Endodermal cell (in vitro differentiated cells): ENCODE measurements at regions not wholly inside any gene's neighbourhood (a gene's known extent, or its start where the extent isn't known, plus 50 kb on each side); places are given as distances from the start of the nearest gene placed in this dataset.

Source experiments
- DNase-seq: peaks from one replicate; pipeline ENCODE4 v3.0.0-alpha.2; 2017
- H3K27ac ChIP-seq: 2 replicates; pipeline ENCODE4 v1.5.1; 2013; ENCODE audit warnings: mild to moderate bottlenecking, low read depth, low read length, moderate library complexity
- H3K27me3 ChIP-seq: 2 replicates; pipeline ENCODE4 v1.6.1; 2013; ENCODE audit warnings: mild to moderate bottlenecking, low read length, moderate library complexity; ENCODE audit not compliant: insufficient read depth, control insufficient read depth, poor library complexity, severe bottlenecking
- H3K36me3 ChIP-seq: 2 replicates; pipeline ENCODE4 v1.7.0; 2013; ENCODE audit warnings: mild to moderate bottlenecking, low read length, moderate library complexity; ENCODE audit not compliant: control insufficient read depth, insufficient read depth
- H3K4me1 ChIP-seq: one replicate; pipeline ENCODE4 v1.7.0; 2013; ENCODE audit warnings: low read length; ENCODE audit not compliant: control insufficient read depth, insufficient read depth
- H3K4me3 ChIP-seq: 2 replicates; pipeline ENCODE4 v1.5.1; 2013; ENCODE audit warnings: mild to moderate bottlenecking, low read length, moderate library complexity
- H3K9ac ChIP-seq: 2 replicates; pipeline ENCODE4 v1.6.1; 2013; ENCODE audit warnings: mild to moderate bottlenecking, low read length, moderate library complexity; ENCODE audit not compliant: poor library complexity, severe bottlenecking; ENCODE audit errors: extremely low read depth
- H3K9me3 ChIP-seq: 2 replicates; pipeline ENCODE4 v1.6.1; 2013; ENCODE audit warnings: mild to moderate bottlenecking, low read length, moderate library complexity; ENCODE audit not compliant: control insufficient read depth
- H3K27ac Mint-ChIP-seq: 2 replicates; pipeline ENCODE4 v1.8.0; 2020; ENCODE audit warnings: mixed read lengths
- H3K27me3 Mint-ChIP-seq: 2 replicates; pipeline ENCODE4 v1.8.0; 2021; ENCODE audit warnings: mild to moderate bottlenecking, mixed read lengths; ENCODE audit not compliant: insufficient read depth
- H3K36me3 Mint-ChIP-seq: 2 replicates; pipeline ENCODE4 v1.8.0; 2020; ENCODE audit warnings: low read depth, mixed read lengths
- H3K4me1 Mint-ChIP-seq: 2 replicates; pipeline ENCODE4 v1.8.0; 2020; ENCODE audit warnings: mixed read lengths
- H3K4me3 Mint-ChIP-seq: 2 replicates; pipeline ENCODE4 v1.8.0; 2020; ENCODE audit warnings: mild to moderate bottlenecking, moderate library complexity, mixed read lengths
- H3K9me3 Mint-ChIP-seq: 2 replicates; pipeline ENCODE4 v1.8.0; 2020; ENCODE audit warnings: mild to moderate bottlenecking, mixed read lengths
- CTCF ChIP-seq: fragments of 200-600 bp; sonication (generic); conservative IDR thresholded peaks from 2 replicates; pipeline ENCODE4 v1.5.0; 2021; ENCODE audit warnings: antibody characterized with exemption, mild to moderate bottlenecking
- WGBS, 2 experiments: methylation state at CpG; one replicate each; pipeline versions ENCODE4 v1.1.5 to v1.1.7; 2013; ENCODE audit warnings: missing lambda C conversion rate in 2 of 2, mixed read lengths in 1 of 2; ENCODE audit not compliant: insufficient coverage in 1 of 2, insufficient read length in 1 of 2; 5-methylcytosine and 5-hydroxymethylcytosine counted together

GRCh38 chr11:110837603-110838002, 125.4 kb upstream of the ARHGAP20 start:
- Mint-ChIP-seq H3K4me3 (no peak overlapping the region), H3K4me1 (peaks cover 4% of the 10 kb centered on the region), H3K36me3 (no peaks in the 10 kb centered on the region), H3K27ac (no peak overlapping the region), H3K9me3 (peaks cover 19% of the 10 kb centered on the region), H3K27me3 (peaks cover 83% of the 10 kb centered on the region)
- DNase-seq, result no peak
- Histone ChIP-seq H3K4me3 (no peak overlapping the region), H3K9ac (no peak overlapping the region), H3K27me3 (peaks cover 77% of the 10 kb centered on the region), H3K9me3 (peaks cover 45% of the 10 kb centered on the region), H3K4me1 (peaks cover 1% of the 10 kb centered on the region), H3K27ac (no peak overlapping the region), H3K36me3 (no peaks in the 10 kb centered on the region)
- WGBS, 2 experiments, result 87 to 98% methylated on average over 2 of the region's 3 CpGs
- no peak for TF ChIP-seq CTCF

- peaks cover 12% of the 10 kb centered on the region for H3K4me1 Mint-ChIP-seq
- 93 to 95% methylated on average over 3 to 8 of the region's 8 CpGs for WGBS, 2 experiments
- H3K9me3 Mint-ChIP-seq, result peaks cover 12% of the 10 kb centered on the region
- H3K27ac Mint-ChIP-seq, result no peak overlapping the region
- no peak overlapping the region for H3K4me3 Mint-ChIP-seq
- Histone ChIP-seq H3K36me3 (no peaks in the 10 kb centered on the region), H3K27ac (no peak overlapping the region), H3K4me1 (peaks cover 6% of the 10 kb centered on the region), H3K27me3 (peaks cover 64% of the 10 kb centered on the region), H3K9me3 (peaks cover 28% of the 10 kb centered on the region), H3K4me3 (no peak overlapping the region), H3K9ac (no peak overlapping the region)
- TF ChIP-seq CTCF, result no peak
- H3K36me3 Mint-ChIP-seq, result no peaks in the 10 kb centered on the region
- peaks cover 83% of the 10 kb centered on the region for H3K27me3 Mint-ChIP-seq
- no peak for DNase-seq
These were observed 122.9 kb upstream of the ARHGAP20 start for GRCh38 chr11:110835106-110835505.

- Histone ChIP-seq H3K4me3 (no peak overlapping the region), H3K27me3 (peaks cover 61% of the 10 kb centered on the region), H3K9ac (no peak overlapping the region), H3K27ac (no peak overlapping the region), H3K36me3 (no peaks in the 10 kb centered on the region), H3K4me1 (peaks cover 6% of the 10 kb centered on the region), H3K9me3 (peaks cover 17% of the 10 kb centered on the region)
- Mint-ChIP-seq H3K27me3 (peaks cover 75% of the 10 kb centered on the region), H3K9me3 (peaks cover 8% of the 10 kb centered on the region), H3K4me3 (no peak overlapping the region), H3K36me3 (no peaks in the 10 kb centered on the region), H3K4me1 (peaks cover 12% of the 10 kb centered on the region), H3K27ac (no peak overlapping the region)
- no peak for DNase-seq
- no peak for TF ChIP-seq CTCF
- WGBS, 2 experiments, result 77 to 96% methylated on average over 2 to 3 of the region's 4 CpGs
These were observed 120.8 kb upstream of the ARHGAP20 start for GRCh38 chr11:110833033-110833484.
